HepG2 (cell line): ENCODE measurements at regions not wholly inside any gene's neighbourhood (a gene's known extent, or its start where the extent isn't known, plus 50 kb on each side); places are given as distances from the start of the nearest gene placed in this dataset.

ENCODE experiments used
- ATAC-seq: fragments of 200-7000 bp; cut with Tn5 transposase; 3 replicates; pipeline ENCODE4 v1.9.1; 2020; ENCODE audit warnings: mild to moderate bottlenecking, moderate library complexity
- BruUV-seq: library from RNA; stranded (reverse); fragments of 400-500 nt; replicated peaks from 2 replicates; lab custom pipeline; 2021; lab: Mats Ljungman, UMichigan
- CTCF ChIA-PET: fragments of 300-600 bp; formaldehyde crosslinking; extraction: SDS; loops from one replicate; lab custom pipeline; 2021; ENCODE audit warnings: low total read pairs, inconsistent platforms, low intra/inter-chr PET ratio; lab: Yijun Ruan, JAX
- POLR2A ChIA-PET: fragments of 350-600 bp; sonication (Branson Sonifier 250); formaldehyde crosslinking; loops from one replicate; lab custom pipeline; 2020; ENCODE audit warnings: antibody characterized with exemption, inconsistent platforms; lab: Yijun Ruan, JAX
- DNase-seq: peaks from one replicate; pipeline ENCODE4 v3.0.0-alpha.2; 2015; ENCODE audit warnings: low spot score
- FAIRE-seq: peaks from 3 replicates; lab custom pipeline; 2011; peaks lifted over from hg19 to GRCh38; lab: Jason Lieb, UNC
- H2AFZ ChIP-seq: one replicate; pipeline ENCODE4 v1.6.1; 2011; ENCODE audit warnings: low read length, inconsistent platforms
- H3K27ac ChIP-seq: fragments of 300-600 bp; 3 replicates; pipeline ENCODE4 v1.8.0; 2011; ENCODE audit warnings: mixed run types, mild to moderate bottlenecking, mixed read lengths, low read length, inconsistent platforms; ENCODE audit not compliant: insufficient read depth; ENCODE audit errors: extremely low read length
- H3K27me3 ChIP-seq, 2 experiments: fragments of 200-600 bp in 1 of 2; 2 replicates in 1 of 2; 3 replicates in 1 of 2; pipeline versions ENCODE4 v1.6.0 to v1.8.0; 2011; ENCODE audit warnings: low read length in 2 of 2, mild to moderate bottlenecking in 2 of 2, moderate library complexity in 2 of 2, inconsistent platforms in 1 of 2; ENCODE audit not compliant: insufficient read depth in 2 of 2, control insufficient read depth in 1 of 2
- H3K36me3 ChIP-seq, 2 experiments: fragments of 200-600 bp in 1 of 2; replicated peaks in 1 of 2; 2 replicates in 1 of 2; 3 replicates in 1 of 2; pipeline versions ENCODE4 v1.5.1 to v1.8.0; 2011; ENCODE audit warnings: low read length in 2 of 2, inconsistent platforms in 1 of 2; ENCODE audit not compliant: insufficient read depth in 2 of 2, control insufficient read depth in 1 of 2
- H3K4me1 ChIP-seq: 2 replicates; pipeline ENCODE4 v1.5.1; 2012; ENCODE audit warnings: low read length, inconsistent platforms; ENCODE audit not compliant: insufficient read depth
- H3K4me2 ChIP-seq: 2 replicates; pipeline ENCODE4 v1.6.0; 2011; ENCODE audit warnings: low read depth, low read length, inconsistent platforms
- H3K4me3 ChIP-seq, 3 experiments: fragments of 200-600 bp in 1 of 3; sonication (generic), shearing (Covaris generic) in 1 of 3; replicated peaks in 1 of 3; 2 replicates each; pipeline ENCODE4 v1.5.1; 2011 to 2016; ENCODE audit warnings: low read length in 3 of 3, inconsistent platforms in 2 of 3, low read depth in 2 of 3, mild to moderate bottlenecking in 2 of 3, control low read depth in 1 of 3, mixed read lengths in 1 of 3; ENCODE audit not compliant: insufficient read depth in 1 of 3
- H3K79me2 ChIP-seq: one replicate; pipeline ENCODE4 v1.6.1; 2011; ENCODE audit warnings: low read length, inconsistent platforms; ENCODE audit not compliant: insufficient read depth
- H3K9ac ChIP-seq: 2 replicates; pipeline ENCODE4 v1.6.0; 2011; ENCODE audit warnings: mild to moderate bottlenecking, low read depth, low read length, inconsistent platforms; ENCODE audit not compliant: insufficient read depth
- H3K9me3 ChIP-seq: 2 replicates; pipeline ENCODE4 v1.5.1; 2012; ENCODE audit warnings: mild to moderate bottlenecking, low read length
- H4K20me1 ChIP-seq: 2 replicates; pipeline ENCODE4 v1.6.0; 2011; ENCODE audit warnings: inconsistent platforms, mild to moderate bottlenecking, low read length, moderate library complexity; ENCODE audit not compliant: insufficient read depth
- ELF3 ChIP-seq: IDR thresholded peaks from 2 replicates; pipeline ENCODE4 v1.6.1; 2016; ENCODE audit warnings: missing genetic modification reagents, missing compliant biosample characterization
- GPN1 ChIP-seq: sonication (generic); formaldehyde crosslinking; IDR thresholded peaks from 2 replicates; pipeline ENCODE4 v1.5.1; 2020; ENCODE audit warnings: missing genetic modification reagents, borderline replicate concordance
- HOXD1 ChIP-seq: sonication (generic); formaldehyde crosslinking; IDR thresholded peaks from 2 replicates; pipeline ENCODE4 v1.5.0; 2020; ENCODE audit warnings: missing genetic modification reagents
- JUND ChIP-seq: sonication (generic); formaldehyde crosslinking; IDR thresholded peaks from 2 replicates; pipeline ENCODE4 v1.8.0; 2022; ENCODE audit warnings: mild to moderate bottlenecking, missing genetic modification reagents
- NR3C1 ChIP-seq: sonication (generic); formaldehyde crosslinking; IDR thresholded peaks from 2 replicates; pipeline ENCODE4 v1.4.0; 2020; ENCODE audit warnings: missing genetic modification reagents
- SIN3B ChIP-seq: fragments of 150-350 bp; IDR thresholded peaks from 2 replicates; pipeline ENCODE4 v1.6.1; 2014; ENCODE audit warnings: low read length
- ZMYM2 ChIP-seq: sonication (generic); formaldehyde crosslinking; IDR thresholded peaks from 2 replicates; pipeline ENCODE4 v1.8.0; 2022; ENCODE audit warnings: mild to moderate bottlenecking, missing genetic modification reagents
- WGBS: methylation state at CpG from one replicate; pipeline ENCODE4 v1.1.6; 2017; ENCODE audit warnings: low lambda C conversion rate; 5-methylcytosine and 5-hydroxymethylcytosine counted together
- in situ Hi-C: cut with HindIII; loops from 2 replicates; pipeline ENCODE4 v1.10.0; 2017; ENCODE audit warnings: low pct_unique_long_range_greater_than_20kb; ENCODE audit not compliant: extremely low pct_ligation_motif_present
- intact Hi-C: fragments of 100-400 bp; cut with micrococcal nuclease; formaldehyde crosslinking; loops from one replicate; pipeline ENCODE4 v1.10.0; 2022; ENCODE audit not compliant: unreplicated experiment
- TF ChIP-seq, protein P1 (sequence below): sonication (generic); formaldehyde crosslinking; IDR thresholded peaks from 2 replicates; pipeline ENCODE4 v1.5.0; 2020; ENCODE audit warnings: mild to moderate bottlenecking, missing genetic modification reagents, borderline replicate concordance
- TF ChIP-seq, protein P2 (sequence below): sonication (generic); formaldehyde crosslinking; IDR thresholded peaks from 2 replicates; pipeline ENCODE4 v1.8.0; 2022; ENCODE audit warnings: missing genetic modification reagents, mild to moderate bottlenecking, borderline replicate concordance
- TF ChIP-seq, protein P3 (sequence below), 2 experiments: sonication (generic) in 1 of 2; formaldehyde crosslinking in 1 of 2; IDR thresholded peaks; 2 replicates each; pipeline versions ENCODE4 v1.6.1 to v1.9.0; 2014 to 2022; ENCODE audit warnings: antibody characterized with exemption in 1 of 2, borderline replicate concordance in 1 of 2, inconsistent platforms in 1 of 2, low read depth in 1 of 2, missing genetic modification reagents in 1 of 2
- TF ChIP-seq, protein P4 (sequence below): sonication (generic); formaldehyde crosslinking; IDR thresholded peaks from 2 replicates; pipeline ENCODE4 v1.8.0; 2022; ENCODE audit warnings: mild to moderate bottlenecking, missing genetic modification reagents
- TF ChIP-seq, protein P5 (sequence below): sonication (generic); formaldehyde crosslinking; IDR thresholded peaks from 2 replicates; pipeline ENCODE4 v1.5.0; 2020; ENCODE audit warnings: missing genetic modification reagents, mild to moderate bottlenecking, borderline replicate concordance
- TF ChIP-seq, protein P6 (sequence below): sonication (generic); formaldehyde crosslinking; IDR thresholded peaks from 2 replicates; pipeline ENCODE4 v1.5.0; 2020; ENCODE audit warnings: missing genetic modification reagents

DNA sequence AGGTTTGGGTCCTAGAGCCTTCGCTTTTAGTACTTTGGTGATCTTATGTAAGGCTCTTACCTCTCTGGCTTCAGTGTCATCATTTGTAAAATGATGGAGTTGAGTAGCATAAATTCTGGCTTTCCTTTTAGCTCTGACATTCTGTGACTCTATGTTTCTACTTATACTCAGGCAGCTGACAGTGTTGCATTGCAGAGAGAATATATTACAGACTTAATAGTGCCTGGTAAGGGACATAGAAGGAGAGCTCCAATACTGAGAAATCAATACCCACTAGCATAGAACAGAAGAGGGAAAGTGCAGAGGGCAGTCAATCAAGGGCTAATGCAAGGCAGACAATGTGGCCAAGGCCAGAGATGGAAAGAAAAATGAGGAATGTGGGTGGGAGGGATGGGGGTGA, 371.4 kb upstream of the TLE4 start:
- H3K27me3 ChIP-seq: no peaks in the 10 kb centered on the region; a peak in 1 of 5 replicates
- DNase-seq (no peak), FAIRE-seq (no peak), ATAC-seq (no peak)
- no peaks in the 10 kb centered on the region for H3K36me3 ChIP-seq
- ChIA-PET POLR2A (no interaction called here), CTCF (no interaction called here)
- H3K9ac ChIP-seq: no peak overlapping the region
- no peak overlapping the region for H3K4me3 ChIP-seq
- H3K9me3 ChIP-seq: no peaks in the 10 kb centered on the region
- no peaks in the 10 kb centered on the region for H3K79me2 ChIP-seq
- BruUV-seq: no TSS peak
- H3K4me1 ChIP-seq: no peaks in the 10 kb centered on the region
- H3K4me2 ChIP-seq: no peak overlapping the region
- no peaks in the 10 kb centered on the region for H4K20me1 ChIP-seq
- intact Hi-C loops (no loop called here), in situ Hi-C loops (no loop called here)
- H3K27ac ChIP-seq: no peak overlapping the region
- WGBS: 0% methylated on average over 1 of the region's 1 CpG
- no peak overlapping the region for H2AFZ ChIP-seq
- TF ChIP-seq, protein P1, sequence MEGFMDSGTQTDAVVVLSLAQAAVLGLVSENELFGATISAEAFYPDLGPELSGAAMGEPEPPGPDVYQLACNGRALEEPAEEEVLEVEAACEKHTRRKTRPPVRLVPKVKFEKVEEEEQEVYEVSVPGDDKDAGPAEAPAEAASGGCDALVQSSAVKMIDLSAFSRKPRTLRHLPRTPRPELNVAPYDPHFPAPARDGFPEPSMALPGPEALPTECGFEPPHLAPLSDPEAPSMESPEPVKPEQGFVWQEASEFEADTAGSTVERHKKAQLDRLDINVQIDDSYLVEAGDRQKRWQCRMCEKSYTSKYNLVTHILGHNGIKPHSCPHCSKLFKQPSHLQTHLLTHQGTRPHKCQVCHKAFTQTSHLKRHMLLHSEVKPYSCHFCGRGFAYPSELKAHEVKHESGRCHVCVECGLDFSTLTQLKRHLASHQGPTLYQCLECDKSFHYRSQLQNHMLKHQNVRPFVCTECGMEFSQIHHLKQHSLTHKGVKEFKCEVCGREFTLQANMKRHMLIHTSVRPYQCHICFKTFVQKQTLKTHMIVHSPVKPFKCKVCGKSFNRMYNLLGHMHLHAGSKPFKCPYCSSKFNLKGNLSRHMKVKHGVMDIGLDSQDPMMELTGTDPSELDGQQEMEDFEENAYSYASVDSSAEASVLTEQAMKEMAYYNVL (CRISPR knock-in tag): no peak
- no peak for TF ChIP-seq ZMYM2 (CRISPR knock-in tag)
- TF ChIP-seq, protein P2, sequence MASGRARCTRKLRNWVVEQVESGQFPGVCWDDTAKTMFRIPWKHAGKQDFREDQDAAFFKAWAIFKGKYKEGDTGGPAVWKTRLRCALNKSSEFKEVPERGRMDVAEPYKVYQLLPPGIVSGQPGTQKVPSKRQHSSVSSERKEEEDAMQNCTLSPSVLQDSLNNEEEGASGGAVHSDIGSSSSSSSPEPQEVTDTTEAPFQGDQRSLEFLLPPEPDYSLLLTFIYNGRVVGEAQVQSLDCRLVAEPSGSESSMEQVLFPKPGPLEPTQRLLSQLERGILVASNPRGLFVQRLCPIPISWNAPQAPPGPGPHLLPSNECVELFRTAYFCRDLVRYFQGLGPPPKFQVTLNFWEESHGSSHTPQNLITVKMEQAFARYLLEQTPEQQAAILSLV (CRISPR knock-in tag): no peak
- TF ChIP-seq NR3C1 (CRISPR knock-in tag): no peak
- TF ChIP-seq ELF3 (CRISPR knock-in tag): no peak
- TF ChIP-seq, protein P3, sequence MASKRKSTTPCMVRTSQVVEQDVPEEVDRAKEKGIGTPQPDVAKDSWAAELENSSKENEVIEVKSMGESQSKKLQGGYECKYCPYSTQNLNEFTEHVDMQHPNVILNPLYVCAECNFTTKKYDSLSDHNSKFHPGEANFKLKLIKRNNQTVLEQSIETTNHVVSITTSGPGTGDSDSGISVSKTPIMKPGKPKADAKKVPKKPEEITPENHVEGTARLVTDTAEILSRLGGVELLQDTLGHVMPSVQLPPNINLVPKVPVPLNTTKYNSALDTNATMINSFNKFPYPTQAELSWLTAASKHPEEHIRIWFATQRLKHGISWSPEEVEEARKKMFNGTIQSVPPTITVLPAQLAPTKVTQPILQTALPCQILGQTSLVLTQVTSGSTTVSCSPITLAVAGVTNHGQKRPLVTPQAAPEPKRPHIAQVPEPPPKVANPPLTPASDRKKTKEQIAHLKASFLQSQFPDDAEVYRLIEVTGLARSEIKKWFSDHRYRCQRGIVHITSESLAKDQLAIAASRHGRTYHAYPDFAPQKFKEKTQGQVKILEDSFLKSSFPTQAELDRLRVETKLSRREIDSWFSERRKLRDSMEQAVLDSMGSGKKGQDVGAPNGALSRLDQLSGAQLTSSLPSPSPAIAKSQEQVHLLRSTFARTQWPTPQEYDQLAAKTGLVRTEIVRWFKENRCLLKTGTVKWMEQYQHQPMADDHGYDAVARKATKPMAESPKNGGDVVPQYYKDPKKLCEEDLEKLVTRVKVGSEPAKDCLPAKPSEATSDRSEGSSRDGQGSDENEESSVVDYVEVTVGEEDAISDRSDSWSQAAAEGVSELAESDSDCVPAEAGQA (IDR thresholded peaks at IDR 0.05; ENCODE audit: low read depth): no peak
- TF ChIP-seq, protein P3 (CRISPR knock-in tag; IDR thresholded peaks at IDR 0.05; ENCODE audit: borderline replicate concordance): no peak
- TF ChIP-seq, protein P4, sequence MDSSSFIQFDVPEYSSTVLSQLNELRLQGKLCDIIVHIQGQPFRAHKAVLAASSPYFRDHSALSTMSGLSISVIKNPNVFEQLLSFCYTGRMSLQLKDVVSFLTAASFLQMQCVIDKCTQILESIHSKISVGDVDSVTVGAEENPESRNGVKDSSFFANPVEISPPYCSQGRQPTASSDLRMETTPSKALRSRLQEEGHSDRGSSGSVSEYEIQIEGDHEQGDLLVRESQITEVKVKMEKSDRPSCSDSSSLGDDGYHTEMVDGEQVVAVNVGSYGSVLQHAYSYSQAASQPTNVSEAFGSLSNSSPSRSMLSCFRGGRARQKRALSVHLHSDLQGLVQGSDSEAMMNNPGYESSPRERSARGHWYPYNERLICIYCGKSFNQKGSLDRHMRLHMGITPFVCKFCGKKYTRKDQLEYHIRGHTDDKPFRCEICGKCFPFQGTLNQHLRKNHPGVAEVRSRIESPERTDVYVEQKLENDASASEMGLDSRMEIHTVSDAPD: no peak
- TF ChIP-seq GPN1 (CRISPR knock-in tag): no peak
- TF ChIP-seq, protein P5, sequence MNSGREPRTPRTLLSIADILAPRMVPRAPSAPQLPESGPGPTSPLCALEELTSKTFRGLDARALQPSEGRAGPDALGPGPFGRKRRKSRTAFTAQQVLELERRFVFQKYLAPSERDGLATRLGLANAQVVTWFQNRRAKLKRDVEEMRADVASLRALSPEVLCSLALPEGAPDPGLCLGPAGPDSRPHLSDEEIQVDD (CRISPR knock-in tag): no peak
- TF ChIP-seq HOXD1 (CRISPR knock-in tag): no peak
- TF ChIP-seq JUND (CRISPR knock-in tag): no peak
- TF ChIP-seq SIN3B: no peak
- TF ChIP-seq, protein P6, sequence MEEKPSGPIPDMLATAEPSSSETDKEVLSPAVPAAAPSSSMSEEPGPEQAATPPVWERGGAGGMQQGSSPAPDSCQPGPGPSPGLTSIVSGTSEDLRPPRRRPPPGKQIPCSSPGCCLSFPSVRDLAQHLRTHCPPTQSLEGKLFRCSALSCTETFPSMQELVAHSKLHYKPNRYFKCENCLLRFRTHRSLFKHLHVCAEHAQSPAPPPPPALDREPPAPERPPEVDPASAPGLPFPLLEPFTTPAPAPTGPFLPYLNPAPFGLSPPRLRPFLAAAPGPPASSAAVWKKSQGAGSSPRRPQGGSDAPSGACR (CRISPR knock-in tag): no peak
